Kidney epithelial cell (primary cell): ENCODE measurements at regions not wholly inside any gene's neighbourhood (a gene's known extent, or its start where the extent isn't known, plus 50 kb on each side); places are given as distances from the start of the nearest gene placed in this dataset.

ENCODE experiments used
- DNase-seq: peaks from one replicate; pipeline ENCODE4 v3.0.0-alpha.2; 2010; ENCODE audit warnings: low read depth
- H3K27me3 ChIP-seq: 2 replicates; pipeline ENCODE4 v1.6.0; 2011; ENCODE audit warnings: low read length; ENCODE audit not compliant: control insufficient read depth, insufficient read depth
- H3K36me3 ChIP-seq: 2 replicates; pipeline ENCODE4 v1.5.1; 2011; ENCODE audit warnings: low read length; ENCODE audit not compliant: control insufficient read depth, insufficient read depth
- H3K4me3 ChIP-seq: 2 replicates; pipeline ENCODE4 v1.5.1; 2011; ENCODE audit warnings: low read depth, mild to moderate bottlenecking, control low read depth, low read length
- TF ChIP-seq, protein P1 (sequence below): IDR thresholded peaks from 2 replicates; pipeline ENCODE4 v1.5.1; 2011; ENCODE audit warnings: mild to moderate bottlenecking, moderate library complexity, low read length, control low read depth, inconsistent platforms; ENCODE audit not compliant: insufficient read depth, poor library complexity, severe bottlenecking

DNA sequence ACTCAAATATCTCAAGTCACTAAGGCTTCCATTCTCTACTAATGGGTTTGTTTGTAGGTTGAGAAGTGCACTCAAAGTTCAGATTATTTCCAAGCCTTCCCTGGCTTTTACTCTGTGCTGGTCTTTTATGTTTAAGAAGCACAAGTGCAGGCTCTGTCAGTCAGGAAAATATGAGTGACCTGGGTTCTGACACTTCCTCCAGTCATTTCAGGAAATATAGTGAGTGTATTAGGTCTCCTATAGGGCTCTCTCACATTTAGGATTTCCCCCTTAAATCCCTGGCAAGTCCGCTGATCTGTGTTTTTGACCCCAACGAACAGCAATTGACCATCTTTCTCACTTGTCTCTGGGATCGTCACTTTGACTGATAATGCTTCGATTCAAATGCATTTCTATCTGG is 210.2 kb downstream of the ARPP21 start:
- Histone ChIP-seq H3K36me3 (no peaks in the 10 kb centered on the region), H3K27me3 (no peaks in the 10 kb centered on the region), H3K4me3 (no peak overlapping the region)
- DNase-seq: no peak
- TF ChIP-seq, protein P1, sequence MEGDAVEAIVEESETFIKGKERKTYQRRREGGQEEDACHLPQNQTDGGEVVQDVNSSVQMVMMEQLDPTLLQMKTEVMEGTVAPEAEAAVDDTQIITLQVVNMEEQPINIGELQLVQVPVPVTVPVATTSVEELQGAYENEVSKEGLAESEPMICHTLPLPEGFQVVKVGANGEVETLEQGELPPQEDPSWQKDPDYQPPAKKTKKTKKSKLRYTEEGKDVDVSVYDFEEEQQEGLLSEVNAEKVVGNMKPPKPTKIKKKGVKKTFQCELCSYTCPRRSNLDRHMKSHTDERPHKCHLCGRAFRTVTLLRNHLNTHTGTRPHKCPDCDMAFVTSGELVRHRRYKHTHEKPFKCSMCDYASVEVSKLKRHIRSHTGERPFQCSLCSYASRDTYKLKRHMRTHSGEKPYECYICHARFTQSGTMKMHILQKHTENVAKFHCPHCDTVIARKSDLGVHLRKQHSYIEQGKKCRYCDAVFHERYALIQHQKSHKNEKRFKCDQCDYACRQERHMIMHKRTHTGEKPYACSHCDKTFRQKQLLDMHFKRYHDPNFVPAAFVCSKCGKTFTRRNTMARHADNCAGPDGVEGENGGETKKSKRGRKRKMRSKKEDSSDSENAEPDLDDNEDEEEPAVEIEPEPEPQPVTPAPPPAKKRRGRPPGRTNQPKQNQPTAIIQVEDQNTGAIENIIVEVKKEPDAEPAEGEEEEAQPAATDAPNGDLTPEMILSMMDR: no peak

DNA sequence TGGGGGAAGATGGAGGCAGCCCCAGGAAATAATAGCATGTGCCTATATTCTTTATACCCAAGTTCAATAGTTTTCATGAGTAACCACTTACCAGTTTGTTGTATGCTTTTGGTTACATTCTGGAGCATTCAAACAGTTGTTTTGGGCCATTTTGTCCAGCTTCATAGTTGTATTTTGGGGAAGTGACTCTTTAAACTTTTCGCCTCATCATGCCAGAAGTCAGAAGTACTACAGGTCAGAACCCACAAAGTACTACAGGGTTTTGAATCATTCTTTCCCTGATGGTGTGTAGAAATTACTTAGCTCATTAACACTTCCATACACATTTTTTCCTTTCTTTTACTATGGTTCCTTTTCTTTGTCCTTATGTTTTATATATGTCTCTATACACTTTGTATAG is 210.6 kb downstream of the ARPP21 start:
- TF ChIP-seq, protein P1: no peak
- no peak for DNase-seq
- Histone ChIP-seq H3K36me3 (no peaks in the 10 kb centered on the region), H3K4me3 (no peak overlapping the region), H3K27me3 (no peaks in the 10 kb centered on the region)

DNA sequence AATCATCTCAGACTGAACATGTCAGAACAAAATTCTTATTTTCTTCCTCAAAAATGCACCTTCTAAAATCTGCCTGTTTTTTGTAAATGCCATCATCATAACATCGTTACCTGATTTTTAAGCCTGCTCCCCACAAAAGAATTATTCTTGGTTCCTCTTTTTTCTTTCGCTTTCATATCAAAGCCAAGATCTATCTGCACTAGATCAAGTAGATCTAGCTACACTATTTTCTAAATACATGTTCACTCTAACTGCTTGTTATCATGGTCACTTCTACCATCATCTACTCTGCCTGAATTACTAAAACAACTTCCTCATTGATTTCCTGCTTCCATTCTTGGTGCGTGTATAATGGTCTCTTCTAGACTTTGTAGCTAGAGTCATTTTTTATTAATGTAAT is 217.7 kb downstream of the ARPP21 start:
- no peak overlapping the region for H3K4me3 ChIP-seq
- TF ChIP-seq, protein P1: no peak
- no peaks in the 10 kb centered on the region for H3K36me3 ChIP-seq
- DNase-seq: no peak
- no peaks in the 10 kb centered on the region for H3K27me3 ChIP-seq

DNA sequence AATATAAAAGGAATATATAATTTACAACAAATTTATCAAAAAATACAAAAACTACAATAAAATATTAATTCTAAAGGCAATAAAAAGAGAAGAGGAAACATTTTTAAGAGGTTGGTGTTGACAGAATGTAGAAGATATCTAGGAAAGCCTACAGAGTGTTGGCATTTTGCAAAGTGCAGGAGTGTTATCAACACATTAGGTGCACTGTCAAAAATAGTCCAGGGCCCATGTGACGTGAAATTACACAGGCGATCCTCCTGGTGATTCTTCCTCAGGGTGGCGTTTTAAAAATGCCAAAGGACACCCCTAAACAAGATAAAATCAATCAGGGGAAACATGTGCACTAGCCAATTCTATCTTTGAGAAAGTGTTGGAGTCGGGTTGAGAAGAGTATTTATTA is 222.7 kb downstream of the ARPP21 start:
- no peak overlapping the region for H3K4me3 ChIP-seq
- no peaks in the 10 kb centered on the region for H3K36me3 ChIP-seq
- no peaks in the 10 kb centered on the region for H3K27me3 ChIP-seq
- TF ChIP-seq, protein P1: no peak
- DNase-seq: no peak

DNA sequence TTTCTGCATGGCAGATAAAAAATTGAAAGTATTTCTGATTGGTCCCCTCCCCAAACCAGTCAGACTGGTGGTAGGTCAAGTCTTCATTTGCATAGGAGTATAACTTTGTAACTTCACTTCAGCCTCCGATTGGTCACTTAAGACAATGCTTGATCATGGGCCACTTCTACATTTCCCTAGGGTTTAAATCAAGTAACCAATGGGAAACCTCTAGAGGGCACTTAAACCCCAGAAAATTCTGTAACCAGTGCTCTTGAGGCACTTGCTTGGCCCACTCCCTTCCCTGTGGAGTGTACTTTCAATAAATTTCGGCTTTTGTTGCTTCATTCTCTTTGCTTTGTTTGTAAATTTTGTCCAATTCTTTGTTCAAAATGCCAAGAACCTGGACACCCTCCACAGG is 225.5 kb downstream of the ARPP21 start:
- Histone ChIP-seq H3K27me3 (no peaks in the 10 kb centered on the region), H3K36me3 (no peaks in the 10 kb centered on the region), H3K4me3 (no peak overlapping the region)
- TF ChIP-seq, protein P1: no peak
- DNase-seq: no peak

DNA sequence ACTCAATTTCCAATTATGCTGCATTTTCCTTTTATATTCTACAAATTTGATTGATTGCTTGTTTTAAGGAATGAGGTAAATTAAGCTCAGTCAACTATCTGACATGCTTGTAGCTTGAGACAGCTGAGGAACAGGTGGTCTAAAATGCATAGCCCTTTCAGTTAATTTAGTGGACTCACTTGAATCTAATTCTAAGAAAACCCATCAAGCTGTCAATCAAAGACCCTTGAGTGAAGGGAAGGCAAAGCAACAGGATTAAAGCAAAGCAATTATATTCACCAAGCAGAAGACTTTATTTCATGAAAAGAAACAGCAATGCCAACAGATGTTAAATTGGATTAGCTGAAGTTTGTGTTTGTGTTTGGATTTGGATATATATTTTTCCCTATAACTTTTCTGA is 228.5 kb downstream of the ARPP21 start:
- H3K36me3 ChIP-seq: no peaks in the 10 kb centered on the region
- TF ChIP-seq, protein P1: no peak
- DNase-seq: no peak
- H3K4me3 ChIP-seq: no peak overlapping the region
- no peaks in the 10 kb centered on the region for H3K27me3 ChIP-seq
